ENCODE measurements at regions not wholly inside any gene's neighbourhood (a gene's known extent, or its start where the extent isn't known, plus 50 kb on each side); places are given as distances from the start of the nearest gene placed in this dataset.

DNA sequence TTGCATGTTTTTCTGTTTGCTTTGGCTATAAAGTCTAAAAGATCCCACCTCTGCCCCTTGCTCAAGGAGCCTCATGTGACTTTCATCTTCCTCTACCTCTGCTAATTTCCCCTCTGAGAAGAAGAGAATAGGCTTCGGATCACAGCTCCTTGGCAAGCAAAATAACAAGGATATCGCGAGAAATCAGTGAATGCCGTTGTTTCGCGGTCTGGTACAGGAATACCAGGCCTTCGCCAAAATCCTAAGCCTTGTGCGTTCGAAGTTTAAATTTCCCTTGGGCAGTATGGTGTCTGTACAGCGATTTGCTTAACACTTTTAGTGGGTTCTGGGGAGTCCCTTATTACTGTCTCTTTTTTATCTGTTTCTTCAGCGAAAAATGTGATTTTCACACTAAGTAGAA lies 142.3 kb downstream of the IRF8 start:
- no peak for DNase-seq (ENCODE audit: low read depth in 3 of 3)

DNA sequence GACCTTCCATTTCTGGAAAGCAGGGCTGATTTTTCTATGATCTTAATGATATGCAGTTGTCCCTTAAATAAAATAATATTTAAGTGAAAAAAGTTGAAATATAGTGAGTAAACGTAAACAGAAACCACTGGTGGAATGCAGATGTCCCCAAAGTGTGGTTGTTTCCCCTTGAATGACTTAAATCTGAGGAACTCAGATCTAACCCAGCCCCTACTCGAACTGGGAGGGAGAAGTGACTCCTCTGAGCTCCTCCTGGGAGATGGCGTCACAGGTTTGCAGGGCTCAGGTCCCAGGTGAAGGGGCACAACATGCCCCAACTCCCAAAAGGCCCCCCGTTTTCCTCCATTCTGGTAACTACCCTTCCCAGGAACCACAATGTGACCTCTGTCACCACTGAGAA lies 142.8 kb downstream of the IRF8 start:
- DNase-seq (ENCODE audit: low read depth in 3 of 3): no peak

DNA sequence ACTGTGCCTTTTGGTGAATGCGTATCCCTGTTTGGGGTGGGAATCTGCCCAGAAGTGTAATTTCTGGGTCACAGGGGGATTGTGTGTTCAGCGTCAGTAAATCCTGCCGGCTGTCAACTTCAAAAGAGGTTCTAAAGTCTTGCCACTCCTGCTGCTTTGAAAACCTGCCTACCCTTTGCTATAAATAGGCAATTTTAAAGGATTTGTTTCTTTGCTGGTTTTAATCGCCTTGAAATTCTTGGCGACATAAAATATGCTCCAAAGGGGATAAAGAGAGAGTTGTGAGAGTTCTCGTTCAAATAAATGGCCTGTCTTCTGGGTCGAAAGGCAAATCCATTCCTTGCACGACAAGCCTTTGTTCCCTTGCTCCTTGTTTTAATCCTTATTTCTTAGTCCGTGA lies 143.4 kb downstream of the IRF8 start:
- no peak for DNase-seq (ENCODE audit: low read depth in 3 of 3)

DNA sequence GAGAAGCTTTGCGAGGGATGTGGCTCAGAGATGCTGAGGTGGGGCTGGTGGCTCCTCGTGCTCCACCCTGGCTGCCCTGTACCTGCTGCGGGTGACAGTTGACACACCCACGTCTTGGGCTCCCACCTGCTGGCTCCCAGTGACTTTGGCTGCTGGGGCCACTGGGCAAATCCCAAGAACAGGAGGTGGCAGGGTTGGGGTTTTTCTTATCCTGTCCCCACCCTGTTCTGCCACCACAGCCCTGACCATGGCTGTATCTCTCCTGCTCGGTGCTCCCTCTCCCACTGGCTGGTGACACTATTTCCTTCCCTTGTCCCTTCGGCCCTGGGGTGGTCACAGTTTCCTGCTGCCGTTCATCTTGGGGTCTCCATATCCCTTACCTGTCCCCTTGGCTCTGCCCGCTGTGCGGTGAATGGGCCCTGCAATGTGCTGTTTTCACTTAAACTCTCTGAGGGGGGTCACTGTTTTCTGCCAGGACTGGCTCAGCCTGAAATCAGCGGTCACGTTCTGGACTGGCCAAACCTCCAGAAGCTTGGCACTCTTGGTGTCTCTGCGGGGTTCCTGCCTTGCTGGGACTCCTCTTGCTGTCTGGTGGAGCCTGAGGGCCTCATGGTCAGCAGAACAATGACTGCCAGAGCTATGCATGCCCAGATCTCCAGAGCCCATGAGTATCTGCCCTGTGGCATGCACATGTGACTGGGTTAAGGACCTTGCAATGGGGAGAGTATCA lies 144.2 kb downstream of the IRF8 start:
- DNase-seq (ENCODE audit: low read depth in 3 of 3): no peak

DNA sequence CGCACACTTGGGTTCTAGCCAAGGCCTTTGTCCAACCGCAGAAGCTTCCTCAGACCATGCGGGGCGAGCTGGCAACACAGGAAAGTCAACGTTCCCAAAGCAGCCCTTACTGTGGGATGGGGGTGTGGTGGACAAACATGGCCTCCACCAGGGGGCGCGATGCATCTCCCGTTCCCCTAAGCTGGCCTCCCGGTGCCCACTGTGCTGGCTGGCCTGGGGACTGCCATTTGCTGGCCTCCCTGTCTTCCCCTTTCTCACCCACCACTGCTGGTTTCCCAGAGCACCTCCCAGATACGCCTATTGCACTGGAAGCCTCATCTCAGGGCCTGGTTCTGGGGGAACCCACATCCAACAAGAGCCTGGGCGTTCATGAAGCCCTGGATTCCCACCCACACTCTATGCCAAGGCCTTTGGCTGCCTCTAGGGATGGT lies 145.3 kb downstream of the IRF8 start:
- peak in 1 of 3 experiments; percentile 57 for DNase-seq (ENCODE audit: low read depth in 3 of 3)

DNA sequence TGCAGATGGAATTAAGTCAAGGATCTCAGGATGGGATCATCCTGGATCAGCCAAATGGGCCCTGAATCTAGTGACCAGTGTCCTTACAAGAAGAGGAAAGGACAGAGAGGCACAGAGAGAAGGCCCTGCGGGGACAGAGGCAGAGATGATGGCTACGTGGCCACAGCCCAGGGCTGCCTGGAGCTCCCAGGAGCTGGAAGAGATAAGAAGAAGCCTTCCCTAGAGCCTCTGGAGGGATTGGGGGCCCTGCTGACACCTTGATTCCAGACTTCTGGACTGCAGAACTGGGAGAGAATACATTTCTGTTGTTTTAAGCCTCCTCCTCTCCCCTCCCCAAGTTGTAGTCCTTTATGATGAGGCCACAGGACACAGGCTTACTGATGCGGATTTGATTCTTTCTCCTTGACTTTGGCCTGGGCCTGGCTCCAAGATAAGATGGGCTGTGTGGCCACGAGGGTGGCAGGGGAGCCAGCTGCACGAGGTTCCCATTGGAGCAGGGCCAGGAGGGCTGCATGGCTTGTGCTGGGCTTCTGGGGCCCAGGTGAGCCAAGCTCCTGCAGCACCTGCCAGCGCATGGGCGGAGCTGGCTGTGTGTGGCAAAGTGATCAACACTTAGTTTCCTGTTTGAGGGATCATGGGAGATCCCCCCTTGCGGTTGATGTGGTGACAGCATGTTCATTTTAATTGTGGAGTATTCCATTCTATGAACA lies 146.1 kb downstream of the IRF8 start:
- peak in 1 of 3 experiments; percentile 35 for DNase-seq (ENCODE audit: low read depth in 3 of 3)

DNA sequence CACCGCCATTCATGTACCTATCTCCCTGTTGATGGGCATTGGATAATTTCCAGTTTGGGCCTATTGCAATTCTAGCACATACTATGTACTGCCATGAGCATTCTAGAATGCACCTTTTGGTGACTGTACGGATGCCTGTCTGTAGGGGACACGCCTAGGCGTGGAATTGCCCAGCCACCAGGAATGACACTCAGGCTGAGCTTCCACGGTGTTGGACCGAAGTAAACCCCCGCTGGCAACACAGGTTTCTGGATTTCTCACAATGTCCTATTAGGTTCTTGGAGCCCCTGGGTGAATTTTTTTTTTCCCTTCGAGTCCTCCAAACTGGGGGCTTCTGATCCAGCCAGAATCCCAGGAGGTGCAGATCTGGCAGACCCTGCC lies 146.6 kb downstream of the IRF8 start:
- DNase-seq (ENCODE audit: low read depth in 3 of 3): no peak

DNA sequence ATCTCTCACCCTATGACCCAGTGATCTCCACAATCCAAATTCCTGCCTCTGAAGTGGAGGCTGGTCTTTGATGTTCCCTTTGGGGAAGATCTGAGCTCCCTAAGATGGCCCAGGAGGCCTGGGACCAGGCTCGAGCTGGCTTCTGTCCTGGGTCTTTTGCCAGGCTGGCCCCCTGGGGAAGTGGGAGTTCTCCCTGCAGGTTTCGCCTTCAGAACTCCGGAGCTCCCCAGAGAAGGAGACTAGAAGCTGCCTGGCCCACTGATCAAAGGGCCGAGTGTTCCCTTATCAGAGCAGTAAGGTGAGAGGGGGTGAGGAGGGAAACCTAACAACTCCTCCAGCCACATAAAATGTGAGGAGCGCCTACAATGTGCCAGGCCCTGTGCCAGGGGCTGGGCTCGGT lies 147.1 kb downstream of the IRF8 start:
- no peak for DNase-seq (ENCODE audit: low read depth in 3 of 3)

DNA sequence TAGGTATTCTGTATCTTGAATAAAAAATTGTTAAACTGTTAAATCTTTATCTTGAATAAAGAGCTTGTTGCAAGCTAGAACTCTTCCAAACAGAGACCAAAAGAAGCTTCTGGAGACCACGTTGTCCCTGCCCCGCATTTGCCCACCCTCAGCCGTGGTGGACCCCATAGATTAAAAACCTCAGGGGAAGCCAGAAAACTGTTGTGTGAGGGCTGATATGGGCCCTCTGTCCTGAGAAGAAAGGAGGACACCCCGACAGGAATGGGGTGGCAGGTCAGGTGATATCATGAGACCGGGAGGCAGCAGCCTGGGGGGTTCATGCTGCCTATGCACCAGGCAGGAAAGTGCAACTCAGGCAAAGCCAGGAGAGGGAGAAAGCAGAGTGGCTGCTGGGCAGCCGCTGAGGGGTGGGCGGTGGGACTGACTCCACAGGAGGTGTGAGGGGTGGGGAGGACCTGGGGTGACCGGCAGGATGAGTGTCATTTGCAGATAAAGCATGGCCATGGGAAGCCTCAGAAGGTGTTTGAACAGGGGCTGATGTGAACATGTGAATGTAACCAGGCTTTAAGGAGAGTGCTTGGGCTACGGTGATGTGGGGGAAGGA lies 147.8 kb downstream of the IRF8 start:
- DNase-seq (ENCODE audit: low read depth in 3 of 3): no peak

DNA sequence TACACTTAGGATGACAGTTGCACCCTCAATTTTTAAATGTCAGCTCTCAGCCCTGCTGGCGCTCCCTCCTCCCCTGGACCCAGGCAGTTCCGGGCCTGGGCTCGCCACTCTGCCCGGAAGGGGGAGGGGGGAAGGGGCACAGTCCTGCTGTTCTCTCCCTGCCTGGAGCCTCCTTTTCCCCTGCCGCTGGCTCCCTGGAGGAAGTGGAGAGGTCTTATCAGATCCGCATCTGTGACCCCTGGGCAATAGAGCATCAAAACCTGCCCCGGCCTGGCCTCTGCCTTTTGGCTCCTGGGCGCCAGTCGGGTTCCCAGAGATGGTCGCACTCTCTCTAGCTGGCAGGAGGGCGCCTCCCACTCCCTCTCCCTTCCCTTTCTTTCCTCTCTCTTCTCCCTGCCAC lies 149.3 kb downstream of the IRF8 start:
- DNase-seq (ENCODE audit: low read depth in 3 of 3): no peak

DNA sequence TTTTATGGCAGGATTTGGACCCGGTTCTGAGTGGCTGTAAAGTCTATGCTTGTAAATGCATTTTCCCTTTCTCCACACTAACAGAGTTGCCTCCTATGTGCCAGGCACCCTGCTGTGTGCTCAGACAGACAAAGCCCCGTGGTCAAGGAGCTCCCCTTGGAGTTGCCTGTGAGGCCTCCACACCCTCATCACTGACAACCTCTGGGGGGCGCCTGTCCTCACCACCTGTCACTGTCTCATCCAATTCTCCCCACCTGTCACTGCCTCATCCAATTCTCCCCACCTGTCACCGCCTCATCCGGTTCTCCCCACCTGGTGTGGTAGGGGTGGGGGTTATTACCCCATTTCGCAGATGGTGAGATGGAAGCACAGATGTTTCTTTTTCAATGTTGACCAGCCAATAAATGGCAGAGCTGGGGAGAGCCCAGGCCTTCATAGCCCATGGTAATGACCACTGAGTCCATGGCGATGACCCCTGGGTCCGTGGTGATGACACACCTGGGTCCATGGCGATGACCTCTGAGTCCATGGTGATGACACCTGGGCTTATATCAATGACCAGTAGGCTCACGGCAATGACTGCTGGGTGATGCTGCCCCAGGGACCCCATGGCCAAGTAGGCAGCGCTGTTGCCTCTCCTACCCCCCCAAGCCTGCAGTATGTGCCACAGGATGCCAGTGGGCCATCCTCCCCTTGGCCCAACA lies 150.1 kb downstream of the IRF8 start:
- no peak for DNase-seq (ENCODE audit: low read depth in 3 of 3)

DNA sequence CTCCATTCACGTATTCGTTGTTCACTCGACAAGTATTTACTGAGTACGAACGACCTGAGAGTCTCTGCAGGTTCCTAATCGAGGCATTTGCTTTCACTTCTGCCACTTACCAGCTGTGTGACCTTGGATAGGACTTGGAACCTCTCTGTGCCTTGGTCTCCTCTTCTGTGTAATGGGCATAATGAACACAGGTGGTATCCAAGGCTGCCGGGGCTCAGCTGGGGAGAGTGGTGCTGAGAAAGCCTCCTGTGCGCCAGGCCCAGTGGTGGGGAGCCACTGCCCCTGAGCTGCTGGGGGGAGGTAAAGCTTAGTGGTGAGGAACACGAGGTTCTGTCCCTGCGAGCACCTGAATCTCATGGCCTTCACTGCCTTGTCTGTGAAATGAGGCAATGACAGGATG lies 150.7 kb downstream of the IRF8 start:
- DNase-seq (ENCODE audit: low read depth in 3 of 3): no peak

DNA sequence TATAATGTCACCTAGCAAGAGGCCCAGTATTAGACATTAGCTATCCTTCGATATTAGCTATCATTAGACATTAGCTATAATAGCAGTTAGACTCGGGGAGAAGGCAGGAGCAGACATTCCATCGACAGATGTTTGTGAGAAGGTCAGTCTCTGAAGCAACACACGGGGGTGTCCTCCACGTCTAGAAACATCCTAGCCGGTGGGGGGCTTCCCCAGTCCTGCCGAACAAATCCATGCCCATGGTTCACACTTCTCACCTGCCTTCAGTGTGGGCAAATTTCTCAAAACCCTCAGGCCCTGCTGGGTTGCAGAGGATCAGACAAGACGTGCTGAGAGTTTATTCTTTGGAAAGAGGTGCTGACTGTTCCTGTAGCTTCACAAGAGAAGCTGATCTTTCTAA lies 151.1 kb downstream of the IRF8 start:
- no peak for DNase-seq (ENCODE audit: low read depth in 3 of 3)

DNA sequence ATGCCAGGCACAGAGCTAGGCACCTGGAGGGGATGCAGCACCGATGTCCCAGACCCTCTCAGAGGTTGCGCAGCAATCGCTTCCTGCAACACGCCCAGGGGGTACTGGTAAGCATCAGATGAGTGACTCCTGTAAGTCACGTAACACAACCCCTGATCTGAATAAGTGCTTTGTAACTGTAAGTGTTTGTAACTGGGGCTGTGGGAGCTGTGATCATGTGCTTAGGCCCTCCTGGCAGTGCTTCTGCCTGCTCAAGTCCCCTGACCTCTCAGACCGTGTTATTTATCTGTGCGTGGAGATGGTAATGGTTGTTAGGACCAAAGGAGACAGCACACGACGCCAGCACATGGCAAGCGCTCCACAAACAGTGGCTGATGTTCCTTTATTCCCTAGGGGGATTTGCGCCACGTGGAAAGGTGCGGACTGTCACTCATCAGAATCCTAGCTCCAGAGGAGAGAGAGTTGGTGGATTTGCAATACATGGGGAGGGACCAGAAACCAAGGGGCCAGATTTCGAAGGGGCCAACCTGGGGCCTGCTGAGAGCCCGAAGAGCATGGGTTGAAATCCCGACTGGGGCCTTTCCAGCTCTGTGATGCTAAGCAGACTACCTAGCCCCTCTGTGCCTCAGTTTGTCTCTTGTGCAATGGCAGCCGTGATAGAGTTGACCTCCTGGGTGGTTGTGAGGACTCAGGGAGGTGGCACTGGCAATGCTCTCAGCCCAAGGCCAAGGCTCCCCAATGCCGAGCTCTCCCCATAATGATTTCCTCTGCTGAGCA lies 151.8 kb downstream of the IRF8 start:
- no peak for DNase-seq (ENCODE audit: low read depth in 3 of 3)

DNA sequence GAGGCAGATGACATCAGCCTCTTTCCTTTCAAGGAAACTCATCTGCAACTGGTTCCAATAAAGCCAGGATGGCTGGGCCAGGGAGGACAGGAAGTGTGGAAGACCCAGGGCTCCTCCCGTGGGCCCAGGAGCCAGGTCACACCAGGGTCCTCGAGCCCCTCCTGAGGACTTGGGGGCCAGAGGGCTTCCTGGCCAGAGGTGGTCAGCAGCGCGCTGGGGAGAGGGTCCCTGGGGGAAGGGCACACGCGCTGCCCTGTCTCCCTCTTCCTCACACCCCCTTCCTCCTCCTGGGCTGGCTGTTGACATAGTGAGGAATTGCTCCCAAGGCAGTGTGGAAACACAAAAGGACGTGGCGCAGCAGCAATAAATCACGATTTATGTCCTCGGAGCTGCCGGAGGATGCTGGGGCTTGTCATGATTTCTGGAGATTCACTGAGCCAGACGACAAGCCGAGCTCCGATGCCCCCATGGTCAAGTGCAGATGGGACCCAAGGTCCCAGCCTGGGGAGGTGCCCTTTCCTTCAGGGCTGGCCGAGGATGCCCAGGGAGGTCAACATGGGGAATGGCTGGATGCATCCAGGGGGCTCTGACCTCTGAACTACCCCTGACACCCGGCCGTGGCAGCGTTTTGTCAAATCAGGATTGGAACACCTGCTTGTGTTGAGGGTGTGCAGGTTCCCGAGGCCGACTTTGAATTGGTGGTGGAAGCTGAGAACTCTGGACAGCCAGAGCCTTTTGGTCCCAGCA lies 152.6 kb downstream of the IRF8 start:
- no peak for DNase-seq (ENCODE audit: low read depth in 3 of 3)

DNA sequence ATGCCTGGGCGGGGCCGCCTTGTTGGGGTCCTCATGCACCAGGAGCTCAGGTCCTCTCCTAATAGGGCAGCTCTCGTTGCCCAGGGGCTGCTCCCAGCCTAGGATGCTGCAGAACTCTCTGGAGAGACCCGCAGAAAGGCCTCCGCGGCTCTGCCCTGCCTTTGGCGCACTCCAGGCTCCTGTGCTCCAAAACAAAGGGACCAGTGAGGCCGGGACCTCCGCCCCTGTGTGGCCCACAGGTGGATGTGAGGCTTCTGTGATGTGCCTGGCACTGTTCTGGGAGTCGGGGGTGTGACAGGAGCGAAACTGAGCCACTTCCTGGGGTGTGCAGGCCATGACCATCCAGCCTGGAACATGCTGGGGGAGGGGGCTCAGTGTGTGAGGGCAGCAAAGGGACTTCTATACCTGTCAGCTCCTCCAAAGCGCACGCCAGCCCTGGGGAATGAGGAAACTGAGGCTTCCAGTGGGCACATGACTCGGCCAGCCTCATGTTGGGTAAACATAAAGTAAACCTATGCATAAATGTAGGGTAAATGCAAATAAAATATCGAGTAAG lies 153.2 kb downstream of the IRF8 start:
- DNase-seq (ENCODE audit: low read depth in 3 of 3): no peak

DNA sequence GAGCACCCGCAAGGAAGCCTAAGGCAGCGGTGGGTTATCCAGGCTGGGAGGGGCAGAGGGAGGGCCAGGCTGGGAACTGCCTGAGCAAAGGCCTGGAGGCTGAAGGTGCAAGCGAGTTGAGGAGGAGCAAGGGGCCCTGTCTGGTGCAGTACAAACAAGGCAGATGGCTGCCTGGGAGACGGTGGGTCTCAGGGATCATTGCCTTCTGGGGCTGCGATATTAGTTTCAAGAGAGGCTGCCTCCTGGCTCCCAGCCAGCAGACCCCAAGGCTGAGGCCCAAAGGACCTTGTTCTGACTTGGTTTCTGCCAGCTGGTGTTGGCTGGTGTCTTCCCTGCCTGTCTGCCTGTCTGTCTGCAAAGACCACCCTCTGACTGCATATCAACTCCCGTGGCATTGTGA lies 154.0 kb downstream of the IRF8 start:
- DNase-seq (ENCODE audit: low read depth in 3 of 3): no peak

DNA sequence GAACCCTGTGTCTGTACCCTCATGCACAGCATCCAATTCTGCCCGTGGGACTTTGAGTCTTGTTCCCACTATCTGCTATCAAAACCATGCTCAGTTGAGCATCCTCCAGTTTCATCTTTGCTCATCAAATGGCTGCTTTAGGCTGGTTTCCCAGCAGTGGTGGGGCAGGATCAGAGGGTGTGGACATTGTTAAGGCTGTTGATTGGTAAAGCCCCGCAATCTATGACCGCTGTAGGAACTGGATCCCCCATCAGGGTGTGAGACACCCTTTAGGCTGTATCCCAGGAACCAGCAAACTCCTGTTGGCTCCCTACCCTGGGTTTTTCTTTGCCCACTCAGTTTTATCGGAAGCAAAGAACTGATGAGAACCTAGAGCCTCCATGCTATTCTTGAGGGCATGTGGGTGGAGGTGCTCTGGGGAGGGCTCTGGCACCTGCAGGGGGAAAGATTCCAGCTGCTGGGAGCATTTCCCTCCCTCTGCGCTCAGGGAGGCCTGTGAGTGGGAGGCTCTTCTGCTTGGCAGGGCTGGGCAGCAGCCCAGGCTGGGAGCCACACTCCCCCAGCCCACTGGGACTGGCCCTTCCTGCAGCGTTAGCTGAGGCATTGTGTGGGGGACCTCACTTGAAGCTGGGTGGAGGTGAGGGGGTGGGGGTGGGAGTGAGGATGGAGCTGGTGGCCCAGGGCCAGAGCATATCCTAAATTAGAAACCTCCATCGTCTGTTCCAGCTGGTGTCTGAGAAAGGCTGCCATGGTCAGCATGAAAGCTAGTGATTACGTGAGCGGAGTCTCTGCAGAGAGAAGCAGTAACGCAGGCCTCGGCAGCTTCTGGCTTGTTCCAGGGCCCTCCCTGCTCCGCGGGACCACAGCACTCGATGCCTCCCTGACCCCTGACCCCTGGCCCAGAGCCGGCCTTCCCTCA lies 160.6 kb downstream of the IRF8 start:
- DNase-seq (ENCODE audit: low read depth in 3 of 3): no peak

All from stimulated activated CD4-positive, alpha-beta T cell treated with anti-CD3 and anti-CD28 coated beads, TNF-alpha, amount 100 ng/mL, for 24 hours (primary cell).